HG03378 (cell line): ENCODE measurements at regions not wholly inside any gene's neighbourhood (a gene's known extent, or its start where the extent isn't known, plus 50 kb on each side); places are given as distances from the start of the nearest gene placed in this dataset.
"Not testable (repeated sequence)": the region's sequence is repeated elsewhere in the genome, so short reads cannot be mapped to it uniquely, and the experiment has no call there.

Experiments used
- ATAC-seq: cut with Tn5 transposase; IDR thresholded peaks from one replicate; pipeline ENCODE4 v1.9.1; 2021; ENCODE audit warnings: mild to moderate bottlenecking, moderate library complexity; ENCODE audit not compliant: unreplicated experiment

DNA sequence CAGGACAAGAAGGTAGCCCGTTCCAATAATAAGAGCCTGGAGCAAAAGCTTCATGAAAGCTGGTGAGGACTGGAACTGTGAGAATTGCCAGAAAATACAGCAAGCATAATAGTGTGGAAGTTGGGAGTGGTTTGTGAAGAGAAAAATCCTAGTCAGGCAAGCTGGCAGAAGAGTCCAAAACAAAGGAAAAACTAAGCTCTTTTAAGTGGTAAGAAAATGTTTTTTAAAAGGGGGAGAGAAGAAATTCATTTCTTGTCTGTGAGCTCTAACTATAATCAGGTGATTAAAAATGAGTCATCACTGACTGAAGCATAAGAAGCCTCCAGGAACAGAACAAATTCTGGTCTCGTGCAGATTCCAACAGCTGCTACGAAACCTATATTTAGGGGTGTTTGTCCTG lies 102.6 kb downstream of the CAAP1 start:
- ATAC-seq, result no peak

DNA sequence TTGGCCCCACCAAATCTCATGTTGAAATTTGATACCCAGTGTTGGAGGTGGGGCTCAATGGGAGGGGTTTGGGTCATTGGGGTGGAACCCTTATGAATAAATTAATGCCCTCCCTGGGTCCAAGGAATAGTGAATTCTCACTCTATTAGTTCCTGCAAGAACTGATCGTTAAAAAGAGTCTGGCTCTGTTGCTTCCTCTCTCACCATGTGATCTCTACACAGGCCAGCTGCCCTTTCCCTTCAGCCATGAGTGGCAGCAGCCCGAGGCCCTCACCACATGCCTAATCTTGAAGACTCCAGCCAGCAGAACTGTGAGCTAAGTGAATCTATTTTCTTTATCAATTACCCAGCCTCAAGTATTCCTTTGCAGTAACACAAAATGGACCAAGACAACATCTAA lies 106.0 kb downstream of the CAAP1 start:
- no peak for ATAC-seq

DNA sequence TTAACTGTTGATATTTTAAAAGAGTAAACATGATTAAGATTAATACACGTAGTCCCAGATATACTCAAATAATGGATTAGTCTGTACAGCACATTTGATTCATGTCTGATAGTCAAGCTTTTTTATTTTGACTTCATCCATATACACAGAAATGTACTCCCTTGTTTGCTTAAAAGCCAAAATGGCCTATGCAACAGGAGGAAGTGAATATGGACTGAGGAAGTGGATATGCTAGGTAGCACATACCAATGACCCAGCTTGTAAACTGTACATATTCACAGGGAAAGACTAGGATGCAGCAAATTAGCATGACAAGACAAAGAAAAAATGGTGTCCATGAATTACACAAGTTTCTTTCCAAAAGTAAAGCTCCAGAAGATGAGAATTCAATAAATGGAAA lies 109.7 kb downstream of the CAAP1 start:
- no peak for ATAC-seq

DNA sequence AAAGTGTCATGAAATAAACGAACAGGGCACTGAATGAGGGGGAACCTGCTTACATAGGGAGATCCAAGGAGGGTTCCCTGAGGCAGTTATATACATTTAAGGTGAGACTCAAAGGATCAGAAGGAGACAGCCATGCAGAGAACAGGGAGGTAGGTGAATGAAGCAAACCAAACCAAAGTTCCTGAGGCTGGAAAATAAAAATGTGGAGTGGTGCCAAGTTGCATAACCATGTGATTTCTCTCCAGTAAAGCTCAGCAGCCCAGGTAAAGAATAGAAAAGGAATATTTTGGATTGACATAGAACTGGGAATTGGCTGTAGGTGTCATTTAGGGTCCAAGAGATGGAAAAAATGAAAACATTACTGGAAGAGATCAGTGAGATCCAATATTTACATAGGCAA lies 110.7 kb downstream of the CAAP1 start:
- no peak for ATAC-seq

DNA sequence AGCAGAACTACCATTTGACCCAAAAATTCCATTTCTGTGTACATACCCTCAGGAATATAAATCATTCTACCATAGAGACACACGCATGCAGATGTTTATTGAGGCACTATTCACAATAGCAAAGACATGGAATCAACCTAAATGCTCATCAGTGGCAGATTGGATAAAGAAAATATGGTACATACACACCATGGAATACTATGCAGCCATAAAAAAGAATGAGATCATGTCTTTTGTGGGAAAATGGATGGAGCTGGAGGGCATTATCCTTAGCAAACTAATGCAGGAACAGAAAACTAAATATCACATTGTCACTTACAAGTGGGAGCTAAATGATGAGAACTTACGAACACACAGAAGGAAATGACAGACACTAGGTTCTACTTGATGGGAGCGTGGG lies 112.3 kb downstream of the CAAP1 start:
- not testable (repeated sequence) for ATAC-seq

DNA sequence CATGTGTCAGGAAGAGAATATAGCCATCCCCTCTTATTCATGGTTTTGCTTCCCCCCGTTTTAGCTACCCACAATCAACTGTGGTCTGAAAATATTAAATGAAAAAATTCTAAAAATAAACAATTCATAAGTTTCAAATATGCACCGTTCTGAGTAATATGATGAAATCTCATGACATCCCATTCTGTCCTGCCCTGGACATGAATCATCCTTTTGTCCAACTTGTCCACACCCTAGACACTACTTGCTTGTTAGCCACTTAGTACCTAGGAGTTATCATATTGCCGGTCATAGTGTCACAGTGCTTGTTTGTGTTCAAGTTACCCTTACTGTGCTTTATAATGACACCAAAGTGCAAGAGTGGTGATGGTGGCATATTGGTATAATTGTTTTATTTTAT lies 113.5 kb downstream of the CAAP1 start:
- no peak for ATAC-seq

DNA sequence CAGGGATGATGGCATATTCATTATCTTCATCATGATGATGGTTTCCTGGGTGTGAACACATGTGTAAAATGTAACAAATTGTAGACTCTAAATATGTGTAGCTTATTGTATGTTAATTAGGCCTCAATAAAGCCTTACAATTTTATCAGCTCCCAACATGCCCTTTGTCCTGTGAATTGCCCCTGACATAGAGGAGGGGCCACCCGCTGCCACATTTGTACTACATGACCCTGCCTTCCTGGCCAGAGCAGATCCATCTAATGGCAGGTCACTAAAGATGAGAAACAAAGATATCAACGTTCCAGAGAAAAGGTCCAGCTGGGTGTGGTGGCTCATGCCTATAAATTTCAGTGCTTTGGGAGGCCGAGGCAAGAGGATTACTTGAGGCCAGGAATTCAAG lies 117.2 kb downstream of the CAAP1 start:
- no peak for ATAC-seq

DNA sequence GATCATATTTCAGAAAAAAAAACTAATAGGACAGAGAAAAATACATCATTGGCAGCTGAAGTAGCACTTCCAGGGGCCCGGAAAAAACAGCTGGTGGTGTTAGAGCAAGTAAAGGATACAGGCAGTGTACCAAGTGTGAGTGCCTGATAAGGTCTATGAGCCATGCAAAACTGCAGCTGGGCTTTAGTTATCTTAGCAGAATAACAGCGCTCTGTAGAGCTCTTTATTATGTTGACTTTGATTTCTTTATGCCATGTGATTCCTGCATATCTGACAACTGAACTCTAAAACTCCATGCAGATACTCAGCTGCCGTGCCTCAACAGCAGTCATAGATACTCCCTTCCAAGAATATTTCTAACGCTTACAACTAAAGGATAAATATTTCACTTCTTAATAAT lies 119.5 kb downstream of the CAAP1 start:
- no peak for ATAC-seq

DNA sequence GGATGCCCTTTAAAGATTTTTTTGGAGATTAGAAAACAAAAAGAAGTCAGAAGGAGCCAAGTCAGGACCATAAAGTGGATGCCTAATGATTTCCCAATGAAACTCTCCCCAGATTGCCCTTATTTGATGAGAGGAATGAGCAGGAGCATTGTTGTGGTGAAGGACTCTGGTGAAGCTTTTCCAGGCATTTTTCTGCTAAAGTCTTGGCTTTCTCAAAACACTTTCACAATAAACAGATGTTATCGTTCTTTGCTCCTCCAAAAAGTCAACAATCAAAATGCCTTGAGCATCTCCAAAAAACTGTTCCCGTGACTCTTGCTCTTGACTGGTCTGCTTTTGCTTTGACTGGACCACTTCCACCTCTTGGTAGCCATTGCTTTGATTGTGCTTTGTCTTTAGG lies 121.8 kb downstream of the CAAP1 start:
- no peak for ATAC-seq

DNA sequence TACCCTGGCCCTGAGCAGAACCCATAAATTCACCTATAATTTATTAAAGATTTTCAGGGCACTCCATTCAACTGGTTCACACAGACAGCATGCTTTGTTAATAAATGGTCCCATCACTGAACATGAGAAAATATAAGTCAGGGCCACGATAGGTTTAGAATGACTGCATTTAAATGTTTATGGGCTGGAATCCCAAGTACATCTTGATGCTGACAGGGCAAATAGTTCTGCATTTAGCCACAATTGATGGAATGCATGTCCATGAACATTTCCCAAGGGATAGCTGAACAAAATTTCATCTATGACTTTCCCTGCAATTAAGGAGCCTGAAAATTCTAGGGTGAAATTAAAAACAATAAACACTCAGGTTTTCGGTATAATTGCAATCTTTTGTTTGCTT lies 124.5 kb downstream of the CAAP1 start:
- ATAC-seq, result no peak

DNA sequence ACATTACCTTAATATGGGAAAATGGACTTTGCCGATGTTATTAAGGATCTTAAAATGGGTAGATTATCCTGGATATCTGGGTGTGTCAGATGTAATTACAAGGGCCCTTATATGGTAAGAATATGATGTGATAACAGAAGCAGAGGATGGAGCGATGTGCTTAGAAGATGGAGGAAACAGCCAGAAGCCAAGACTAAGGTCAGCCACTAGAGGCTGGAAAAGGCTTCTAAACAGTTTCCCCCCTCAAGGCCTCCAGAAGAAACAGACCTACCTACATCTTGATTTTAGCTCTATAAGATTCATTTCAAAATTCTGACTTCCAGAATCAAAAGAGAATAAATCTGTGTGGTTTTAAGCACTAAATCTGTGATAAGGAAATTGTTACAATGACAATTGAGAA lies 131.9 kb downstream of the CAAP1 start:
- ATAC-seq, result no peak

DNA sequence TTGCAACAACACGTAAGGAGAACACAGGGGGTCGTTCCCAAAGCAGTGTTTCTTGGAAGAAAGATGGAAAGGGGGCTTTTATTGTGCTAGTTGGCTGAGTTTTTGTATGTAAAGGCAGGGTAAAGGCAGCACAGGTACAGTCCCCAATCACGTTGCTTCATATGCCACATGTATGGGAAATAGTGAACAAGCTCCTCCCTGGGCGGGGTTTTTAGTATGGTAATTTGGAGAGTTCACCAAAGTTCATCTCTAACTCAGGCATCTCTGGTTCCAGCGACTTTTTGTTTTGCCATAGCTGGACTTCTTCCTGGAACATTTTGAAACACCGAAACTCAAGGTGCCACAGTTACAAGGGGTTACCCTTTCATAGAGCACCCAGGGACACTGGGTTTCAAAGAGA lies 133.9 kb downstream of the CAAP1 start:
- ATAC-seq, result no peak

DNA sequence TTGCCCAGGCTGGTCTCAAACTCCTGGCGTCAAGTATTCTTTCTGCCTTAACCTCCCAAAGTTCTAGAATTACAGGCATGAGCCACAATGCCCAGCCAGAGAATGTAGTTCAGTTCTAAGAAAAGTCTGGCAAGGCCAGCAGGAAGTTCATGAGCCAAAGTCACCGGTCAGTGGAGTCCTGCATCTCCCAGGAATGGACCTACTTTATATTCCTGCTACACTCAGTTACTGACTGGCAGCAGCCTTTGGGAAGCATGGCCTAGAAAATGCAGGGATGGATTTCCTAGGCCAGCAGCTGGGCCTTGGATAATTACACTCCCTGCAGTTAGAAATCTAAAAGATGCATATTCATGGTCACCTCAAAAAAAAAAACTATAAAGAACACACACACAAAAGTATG lies 135.7 kb downstream of the CAAP1 start:
- no peak for ATAC-seq

DNA sequence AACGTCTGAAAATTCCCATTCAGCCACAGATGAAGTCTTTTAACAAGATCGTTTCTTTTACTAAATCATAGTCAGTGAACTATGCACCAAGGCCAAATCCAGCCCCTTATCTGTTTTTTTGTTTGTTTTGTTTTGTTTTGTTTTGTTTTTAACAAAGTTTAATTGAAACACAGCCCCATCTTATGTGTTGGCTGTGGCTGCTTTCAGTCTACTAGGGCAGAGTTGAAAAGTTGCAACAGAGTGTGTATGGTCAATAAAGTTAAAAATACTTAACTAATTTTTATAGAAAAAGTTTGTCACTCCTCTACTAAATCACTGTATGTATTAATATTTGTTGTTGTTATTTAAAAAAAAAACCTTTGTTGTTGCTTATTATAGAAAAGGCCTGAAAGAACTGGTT lies 137.1 kb downstream of the CAAP1 start:
- ATAC-seq, result no peak

DNA sequence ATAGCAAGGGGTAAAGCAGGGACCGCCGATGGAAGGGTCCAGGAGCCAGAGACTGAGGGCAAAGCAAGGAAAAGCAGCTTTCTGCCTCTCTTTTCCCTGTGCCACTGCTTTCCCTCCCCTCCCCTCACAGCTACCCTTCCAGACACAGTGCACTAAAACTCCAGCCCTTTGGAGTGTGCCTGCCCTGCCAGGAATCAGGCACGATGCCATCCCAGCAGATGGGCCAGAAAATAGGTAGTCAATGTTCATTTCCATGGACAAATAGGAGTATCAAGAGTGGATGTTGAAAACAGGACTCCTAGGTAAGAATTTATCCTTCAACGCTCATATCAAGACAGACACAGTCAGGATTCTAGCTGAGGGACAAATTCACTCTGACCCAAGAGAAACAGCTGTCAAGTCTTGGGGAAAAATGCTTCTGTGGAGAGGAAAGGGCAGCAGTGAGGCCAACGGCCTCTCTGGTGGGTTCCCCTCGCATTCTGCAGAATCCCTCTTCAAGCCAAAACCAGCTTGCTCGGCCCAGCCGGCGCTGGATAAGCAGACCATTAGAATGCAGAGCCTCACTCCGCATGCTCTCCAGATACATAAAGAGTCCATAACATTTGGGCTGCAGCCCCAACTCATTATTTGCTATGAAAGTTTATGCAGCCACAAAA lies 138.0 kb downstream of the CAAP1 start:
- ATAC-seq, result no peak

DNA sequence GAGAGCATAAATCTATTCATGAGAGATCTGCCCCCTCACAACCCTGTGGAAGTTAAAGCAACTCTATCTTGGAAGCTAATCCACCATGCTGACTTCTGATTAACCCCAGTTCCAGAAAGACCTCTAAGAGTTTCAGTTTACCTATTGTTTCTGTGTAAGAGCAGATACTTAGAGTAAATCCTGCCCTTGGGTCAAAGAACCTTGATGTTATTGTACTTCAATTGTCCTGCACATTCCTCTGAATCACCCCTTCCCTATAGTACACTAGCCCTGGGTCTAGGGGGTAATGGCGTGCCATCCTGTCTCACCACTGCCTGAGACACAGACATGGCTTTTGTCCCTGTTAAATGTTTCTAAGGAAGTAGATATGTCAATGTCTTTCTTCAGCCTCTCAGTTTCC lies 138.6 kb downstream of the CAAP1 start:
- ATAC-seq, result no peak

DNA sequence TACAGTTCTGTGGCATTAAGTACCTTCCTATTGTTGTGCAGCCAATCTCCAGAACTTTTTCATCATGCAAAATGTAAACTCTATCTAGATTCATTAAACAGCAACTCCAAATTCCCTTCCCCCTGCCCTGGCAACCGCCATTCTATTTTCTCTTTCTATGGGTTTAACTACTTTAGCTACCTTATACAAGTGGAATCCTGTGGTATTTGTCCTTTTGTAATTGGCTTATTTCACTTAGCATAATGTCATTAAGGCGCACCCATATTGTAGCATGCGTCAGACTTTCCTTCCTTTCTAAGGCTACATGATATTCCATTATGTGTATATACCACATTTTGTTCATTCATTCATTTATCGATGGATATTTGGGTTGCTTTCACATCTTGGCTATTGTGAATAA lies 142.4 kb downstream of the CAAP1 start:
- no peak for ATAC-seq

DNA sequence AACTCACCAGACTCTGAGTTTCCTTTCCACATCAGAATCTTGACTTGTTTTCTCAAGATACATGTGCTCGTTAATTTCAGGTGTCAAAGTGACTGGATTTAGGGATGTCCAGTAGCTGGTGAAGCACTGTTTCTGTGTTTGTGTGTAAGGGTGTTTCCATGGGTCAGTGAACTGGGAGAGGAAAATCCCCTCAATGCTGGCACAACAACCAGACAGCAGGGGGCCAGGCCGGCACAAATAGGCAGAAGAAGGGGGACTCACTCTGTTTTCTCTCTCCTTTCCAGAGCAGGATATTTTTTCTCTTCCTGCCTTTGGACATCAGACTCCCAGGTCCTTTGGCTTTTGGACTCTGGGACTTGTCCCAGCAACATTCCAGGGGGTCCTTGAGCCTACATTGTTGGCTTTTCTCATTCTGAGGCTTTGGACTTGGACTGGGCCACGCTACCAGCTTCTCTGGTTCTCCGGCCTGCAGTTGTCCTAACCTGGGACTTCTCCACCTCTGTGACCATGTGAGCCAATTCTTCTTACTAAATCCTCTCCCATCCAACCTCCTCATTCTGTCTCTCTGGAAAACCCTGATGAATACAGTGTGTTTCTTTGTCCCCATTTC lies 144.0 kb downstream of the CAAP1 start:
- ATAC-seq, result no peak

DNA sequence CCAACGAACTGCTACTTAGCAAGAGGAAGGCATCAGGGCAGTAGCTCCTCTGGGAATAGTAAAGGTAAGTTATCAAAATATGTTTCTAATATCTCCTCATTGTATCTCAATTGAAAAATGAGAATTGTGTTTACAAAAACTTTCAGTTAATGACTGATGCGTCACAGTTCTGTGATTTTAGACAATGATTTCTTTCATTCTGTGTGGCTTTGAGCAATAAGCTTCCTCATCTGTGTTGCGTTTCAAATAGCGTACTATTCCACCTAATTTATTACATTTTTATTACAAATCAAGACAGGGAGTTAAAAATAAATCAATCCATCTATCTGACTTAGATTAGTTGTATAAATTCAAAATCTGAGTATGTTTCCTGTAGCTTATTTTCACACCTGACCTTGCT lies 145.0 kb downstream of the CAAP1 start:
- ATAC-seq, result no peak

DNA sequence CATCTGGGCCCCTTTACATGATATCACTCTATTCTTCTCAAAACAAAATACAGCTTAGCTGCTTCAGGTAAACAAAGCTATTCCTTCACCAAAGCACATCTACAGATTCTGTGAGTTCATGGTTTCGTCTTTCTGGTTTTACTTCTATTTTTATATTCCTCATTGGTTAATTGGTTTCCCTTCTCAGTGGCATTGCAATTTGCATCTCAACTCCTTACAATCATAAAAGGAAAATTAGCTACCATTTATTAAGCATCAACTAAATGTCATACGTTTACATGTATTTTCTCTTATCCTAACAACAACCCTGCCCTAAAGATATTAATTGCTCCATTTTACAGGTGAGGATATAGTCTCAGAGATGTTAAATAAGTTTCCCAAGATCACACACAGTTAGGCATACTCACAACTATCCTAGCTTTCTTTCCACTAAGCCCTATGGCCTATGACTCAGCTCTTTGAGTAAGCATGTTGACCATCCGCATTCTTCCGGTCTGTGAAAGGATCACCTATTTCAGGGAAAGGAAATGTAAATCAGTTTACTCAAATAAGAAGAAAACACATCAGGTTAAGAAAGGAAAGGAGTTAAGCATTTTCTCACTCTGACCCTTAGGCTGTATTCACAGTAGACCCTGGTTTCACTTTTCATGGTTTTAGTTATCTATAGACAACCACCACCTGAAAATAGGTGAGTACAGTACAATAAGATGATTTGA lies 146.1 kb downstream of the CAAP1 start:
- peak; percentile 85 for ATAC-seq

DNA sequence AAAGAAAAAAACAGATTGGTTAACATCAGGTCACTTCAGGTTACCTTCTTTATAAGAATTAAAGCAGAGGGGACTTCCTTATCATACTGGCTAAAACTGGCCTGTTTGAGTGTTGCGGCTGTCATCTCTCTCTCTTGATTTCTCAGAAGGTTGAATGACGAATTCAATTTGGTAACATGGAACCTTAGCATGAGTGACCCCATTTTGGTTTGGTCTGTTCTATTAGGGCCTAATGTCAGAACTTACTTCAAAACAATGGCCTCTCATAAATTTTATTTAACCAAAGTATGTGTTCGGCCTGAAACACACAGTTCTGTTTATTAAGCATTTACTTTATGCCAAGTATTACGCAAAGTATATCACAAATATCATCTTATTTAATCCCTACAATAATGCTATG lies 147.5 kb downstream of the CAAP1 start:
- no peak for ATAC-seq

DNA sequence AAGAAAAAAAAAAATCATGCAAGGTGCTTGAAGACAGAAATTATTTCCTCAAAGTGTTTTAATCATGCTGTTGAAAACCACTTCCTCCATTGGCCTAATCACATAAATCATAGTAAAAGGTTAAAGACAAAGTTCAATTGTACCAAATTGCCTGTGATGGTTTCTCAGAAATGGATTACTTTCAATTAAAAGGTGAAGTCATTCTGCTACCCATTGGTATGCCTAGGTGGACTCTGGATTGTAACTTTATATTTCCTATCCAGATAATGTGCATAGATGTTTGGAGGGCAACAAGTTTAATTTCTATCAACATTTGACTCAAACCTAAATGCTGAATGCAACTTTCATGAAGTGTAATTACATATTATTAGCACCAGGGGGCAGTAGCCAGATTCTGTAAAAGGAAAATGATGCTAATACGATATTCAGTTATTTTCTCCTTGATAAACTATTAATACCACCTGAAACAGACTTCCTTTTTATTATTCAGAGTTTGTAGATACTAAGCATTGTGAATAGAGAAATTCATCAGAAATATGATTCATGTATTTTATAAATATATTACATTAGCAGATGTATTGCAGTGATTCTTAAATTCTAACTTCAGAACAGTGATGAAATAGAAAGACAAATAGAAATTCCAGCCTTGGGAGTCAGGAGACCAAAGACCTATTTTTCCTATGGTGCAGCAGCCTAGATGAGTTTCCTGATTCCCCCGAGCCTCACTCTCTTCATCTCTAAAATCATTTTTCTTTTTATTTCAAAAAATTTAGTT lies 148.2 kb downstream of the CAAP1 start:
- no peak for ATAC-seq
